ENCODE measurements at regions not wholly inside any gene's neighbourhood (a gene's known extent, or its start where the extent isn't known, plus 50 kb on each side); places are given as distances from the start of the nearest gene placed in this dataset.

DNA sequence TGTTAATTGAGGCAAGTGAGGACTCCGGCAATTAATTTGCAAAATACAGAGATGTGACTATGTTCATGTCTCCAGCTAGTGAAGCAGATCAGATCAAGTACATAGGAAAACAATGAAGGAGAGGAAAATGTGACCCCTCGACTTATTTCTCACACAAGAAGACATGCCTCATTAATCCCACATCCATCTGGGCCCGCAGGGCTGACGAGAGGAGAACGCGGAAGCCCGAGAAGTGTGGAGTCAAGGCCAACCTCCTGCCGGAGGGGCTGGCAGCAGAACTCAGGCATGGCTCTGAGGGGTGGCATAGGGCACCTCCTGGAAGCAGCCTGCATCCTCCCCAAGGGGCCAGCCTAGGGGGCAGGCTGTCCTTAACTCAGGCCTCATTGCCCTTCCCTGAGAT, 54.4 kb downstream of the ZNF503 start:
- TF ChIP-seq SUZ12 (IDR thresholded peaks at IDR 0.05) (no peak), L3MBTL2 (conservative IDR thresholded peaks at IDR 0.05) (no peak), FOXA1 (IDR thresholded peaks at IDR 0.05) (no peak), SP1 (IDR thresholded peaks at IDR 0.05) (no peak), TARDBP (IDR thresholded peaks at IDR 0.05) (no peak), ELF4 (IDR thresholded peaks at IDR 0.05) (no peak), BHLHE40 (IDR thresholded peaks at IDR 0.05; ENCODE audit: borderline replicate concordance) (no peak), ARNT (IDR thresholded peaks at IDR 0.05) (no peak), FOXK2 (IDR thresholded peaks at IDR 0.05) (no peak), LEF1 (IDR thresholded peaks at IDR 0.05; ENCODE audit: borderline replicate concordance) (no peak)
- TF ChIP-seq, protein P1, sequence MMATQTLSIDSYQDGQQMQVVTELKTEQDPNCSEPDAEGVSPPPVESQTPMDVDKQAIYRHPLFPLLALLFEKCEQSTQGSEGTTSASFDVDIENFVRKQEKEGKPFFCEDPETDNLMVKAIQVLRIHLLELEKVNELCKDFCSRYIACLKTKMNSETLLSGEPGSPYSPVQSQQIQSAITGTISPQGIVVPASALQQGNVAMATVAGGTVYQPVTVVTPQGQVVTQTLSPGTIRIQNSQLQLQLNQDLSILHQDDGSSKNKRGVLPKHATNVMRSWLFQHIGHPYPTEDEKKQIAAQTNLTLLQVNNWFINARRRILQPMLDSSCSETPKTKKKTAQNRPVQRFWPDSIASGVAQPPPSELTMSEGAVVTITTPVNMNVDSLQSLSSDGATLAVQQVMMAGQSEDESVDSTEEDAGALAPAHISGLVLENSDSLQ (IDR thresholded peaks at IDR 0.05), result no peak
